BJ (cell line): ENCODE measurements at regions not wholly inside any gene's neighbourhood (a gene's known extent, or its start where the extent isn't known, plus 50 kb on each side); places are given as distances from the start of the nearest gene placed in this dataset.

Experiments used
- CTCF ChIA-PET: fragments of 350-600 bp; formaldehyde crosslinking; extraction: SDS; loops from one replicate; lab custom pipeline; 2021; ENCODE audit warnings: antibody characterized with exemption, inconsistent platforms; lab: Yijun Ruan, JAX
- POLR2A ChIA-PET: fragments of 300-600 bp; sonication (Branson Sonifier 250); formaldehyde crosslinking; extraction: SDS; loops from one replicate; lab custom pipeline; 2021; ENCODE audit warnings: antibody characterized with exemption; lab: Charles Lee
- DNase-seq: peaks from one replicate; pipeline ENCODE4 v3.0.0-alpha.2; 2011; ENCODE audit warnings: low read depth
- H3K27me3 ChIP-seq: 2 replicates; pipeline ENCODE4 v1.6.0; 2011; ENCODE audit warnings: low read length; ENCODE audit not compliant: control insufficient read depth, insufficient read depth
- H3K36me3 ChIP-seq: 2 replicates; pipeline ENCODE4 v1.5.1; 2011; ENCODE audit warnings: low read length; ENCODE audit not compliant: control insufficient read depth, insufficient read depth
- H3K4me3 ChIP-seq: 2 replicates; pipeline ENCODE4 v1.5.1; 2011; ENCODE audit warnings: low read depth, mild to moderate bottlenecking, control low read depth, low read length
- CTCF ChIP-seq: IDR thresholded peaks from 2 replicates; pipeline ENCODE4 v1.5.1; 2011; ENCODE audit warnings: low read depth, mild to moderate bottlenecking, control low read depth, inconsistent platforms, low read length, moderate library complexity; ENCODE audit not compliant: insufficient read depth

GRCh38 chr2:150631236-150631821, 143.9 kb upstream of the RND3 start:
- Histone ChIP-seq H3K27me3 (no peaks in the 10 kb centered on the region), H3K36me3 (no peaks in the 10 kb centered on the region), H3K4me3 (no peak overlapping the region)
- TF ChIP-seq CTCF, result no peak
- ChIA-PET POLR2A (interaction anchor here (0.6 kb wide), 1 partner anchor 1038 kb away, joined by 3 read pairs; no protein-coding TSS in a partner anchor), CTCF (interaction anchor here (2.7 kb wide), 1 partner anchor 12 kb away, joined by 13 read pairs; no protein-coding TSS in a partner anchor)
- DNase-seq, result no peak

- H3K27me3 ChIP-seq, result no peaks in the 10 kb centered on the region
- CTCF ChIA-PET, result interaction anchor here (2.7 kb wide), 1 partner anchor 12 kb away, joined by 13 read pairs; no protein-coding TSS in a partner anchor
- DNase-seq, result no peak
- H3K4me3 ChIP-seq, result no peak overlapping the region
- POLR2A ChIA-PET, result interaction anchor here (0.6 kb wide), 2 partner anchors 903 to 1037 kb away, joined by 3 to 4 read pairs; no protein-coding TSS in a partner anchor
- no peaks in the 10 kb centered on the region for H3K36me3 ChIP-seq
- no peak for TF ChIP-seq CTCF
These were observed 143.2 kb upstream of the RND3 start for GRCh38 chr2:150630587-150631235.

GRCh38 chr2:150627526-150627925, 140.1 kb upstream of the RND3 start:
- TF ChIP-seq CTCF, result no peak
- DNase-seq, result no peak
- no peaks in the 10 kb centered on the region for H3K36me3 ChIP-seq
- ChIA-PET CTCF (interaction anchor here (0.6 kb wide), 1 partner anchor 44 kb away, joined by 3 read pairs; no protein-coding TSS in a partner anchor), POLR2A (no interaction called here)
- no peak overlapping the region for H3K4me3 ChIP-seq
- no peaks in the 10 kb centered on the region for H3K27me3 ChIP-seq

GRCh38 chr2:150626934-150627411, 139.5 kb upstream of the RND3 start:
- ChIA-PET POLR2A (interaction anchor here (0.6 kb wide), 1 partner anchor 144 kb away, joined by 3 read pairs; no protein-coding TSS in a partner anchor), CTCF (interaction anchor here (0.8 kb wide), 1 partner anchor 24 kb away, joined by 3 read pairs; no protein-coding TSS in a partner anchor)
- no peak for DNase-seq
- Histone ChIP-seq H3K27me3 (no peaks in the 10 kb centered on the region), H3K36me3 (no peaks in the 10 kb centered on the region), H3K4me3 (no peak overlapping the region)
- TF ChIP-seq CTCF, result no peak

GRCh38 chr2:150625741-150626140, 138.3 kb upstream of the RND3 start:
- DNase-seq, result no peak
- ChIA-PET CTCF (interaction anchor here (0.9 kb wide), 1 partner anchor 278 kb away, joined by 3 read pairs; no protein-coding TSS in a partner anchor), POLR2A (no interaction called here)
- no peak overlapping the region for H3K4me3 ChIP-seq
- no peaks in the 10 kb centered on the region for H3K27me3 ChIP-seq
- TF ChIP-seq CTCF, result no peak
- H3K36me3 ChIP-seq, result no peaks in the 10 kb centered on the region
